ENCODE measurements at regions not wholly inside any gene's neighbourhood (a gene's known extent, or its start where the extent isn't known, plus 50 kb on each side); places are given as distances from the start of the nearest gene placed in this dataset.

DNA sequence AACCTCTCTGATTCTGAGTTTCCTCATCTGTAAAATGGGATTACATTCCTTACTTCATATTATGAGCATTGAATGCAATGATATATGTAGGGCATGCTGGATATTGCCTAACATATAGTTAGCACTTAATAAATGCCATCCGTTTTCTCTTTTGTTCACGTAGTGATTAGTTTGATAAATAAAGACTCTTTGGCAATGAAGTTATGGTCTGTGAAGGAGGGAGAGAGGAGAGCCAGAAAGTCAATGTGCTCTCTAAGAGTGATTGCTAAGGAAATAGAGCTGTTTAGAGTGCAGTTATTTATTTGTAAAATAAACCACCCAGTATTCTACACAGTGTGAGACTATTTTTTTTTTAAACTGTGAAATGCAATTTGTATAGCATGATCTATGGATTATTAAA, 207.9 kb upstream of the E2F8 start:
- TF ChIP-seq EGR1 (IDR thresholded peaks at IDR 0.05): no peak
- TF ChIP-seq, protein P1, sequence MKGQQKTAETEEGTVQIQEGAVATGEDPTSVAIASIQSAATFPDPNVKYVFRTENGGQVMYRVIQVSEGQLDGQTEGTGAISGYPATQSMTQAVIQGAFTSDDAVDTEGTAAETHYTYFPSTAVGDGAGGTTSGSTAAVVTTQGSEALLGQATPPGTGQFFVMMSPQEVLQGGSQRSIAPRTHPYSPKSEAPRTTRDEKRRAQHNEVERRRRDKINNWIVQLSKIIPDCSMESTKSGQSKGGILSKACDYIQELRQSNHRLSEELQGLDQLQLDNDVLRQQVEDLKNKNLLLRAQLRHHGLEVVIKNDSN (IDR thresholded peaks at IDR 0.05): no peak
- TF ChIP-seq TAF1 (IDR thresholded peaks at IDR 0.05; ENCODE audit: low read depth): no peak

DNA sequence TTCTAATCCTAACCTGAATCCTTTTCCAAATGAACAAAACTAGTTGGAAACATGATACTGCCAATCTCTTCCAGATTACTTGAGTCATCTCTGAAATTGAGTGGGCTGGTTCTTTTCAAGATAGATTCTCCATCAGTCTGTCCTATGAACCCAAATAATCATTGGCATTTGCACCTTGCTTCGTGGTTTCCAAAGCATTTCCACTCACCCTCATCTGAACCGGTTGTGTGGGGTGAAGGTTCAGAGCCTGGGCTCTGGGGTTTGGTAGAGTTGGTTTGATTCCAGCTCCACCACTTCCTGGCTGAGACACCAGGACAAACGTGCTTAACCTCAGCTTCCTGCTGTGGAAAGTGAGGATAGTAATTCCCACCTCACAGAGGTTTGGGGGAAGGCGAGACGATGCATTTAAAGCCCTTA, 206.4 kb upstream of the E2F8 start:
- no peak for TF ChIP-seq CEBPB (IDR thresholded peaks at IDR 0.05)
- no peak for TF ChIP-seq FOXM1 (IDR thresholded peaks at IDR 0.05; ENCODE audit: borderline replicate concordance, low read depth)
- TF ChIP-seq EGR1 (IDR thresholded peaks at IDR 0.05): no peak
- no peak for TF ChIP-seq NFIC (IDR thresholded peaks at IDR 0.05)
- no peak for TF ChIP-seq ZBTB7A (IDR thresholded peaks at IDR 0.05; ENCODE audit: low read depth)
- no peak for TF ChIP-seq CREB1 (IDR thresholded peaks at IDR 0.05; ENCODE audit: low read depth)
- no peak for TF ChIP-seq TCF12 (IDR thresholded peaks at IDR 0.05; ENCODE audit: low read depth)
- no peak for TF ChIP-seq YY1 (IDR thresholded peaks at IDR 0.05; ENCODE audit: low read depth)
- TF ChIP-seq RAD21 (IDR thresholded peaks at IDR 0.05; ENCODE audit: low read depth): no peak
- TF ChIP-seq TEAD4 (IDR thresholded peaks at IDR 0.05): no peak
- TF ChIP-seq, protein P2, sequence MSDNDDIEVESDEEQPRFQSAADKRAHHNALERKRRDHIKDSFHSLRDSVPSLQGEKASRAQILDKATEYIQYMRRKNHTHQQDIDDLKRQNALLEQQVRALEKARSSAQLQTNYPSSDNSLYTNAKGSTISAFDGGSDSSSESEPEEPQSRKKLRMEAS (IDR thresholded peaks at IDR 0.05): no peak
- TF ChIP-seq TAF1 (IDR thresholded peaks at IDR 0.05; ENCODE audit: low read depth): no peak
- TF ChIP-seq, protein P1 (IDR thresholded peaks at IDR 0.05): no peak
- TF ChIP-seq, protein P3, sequence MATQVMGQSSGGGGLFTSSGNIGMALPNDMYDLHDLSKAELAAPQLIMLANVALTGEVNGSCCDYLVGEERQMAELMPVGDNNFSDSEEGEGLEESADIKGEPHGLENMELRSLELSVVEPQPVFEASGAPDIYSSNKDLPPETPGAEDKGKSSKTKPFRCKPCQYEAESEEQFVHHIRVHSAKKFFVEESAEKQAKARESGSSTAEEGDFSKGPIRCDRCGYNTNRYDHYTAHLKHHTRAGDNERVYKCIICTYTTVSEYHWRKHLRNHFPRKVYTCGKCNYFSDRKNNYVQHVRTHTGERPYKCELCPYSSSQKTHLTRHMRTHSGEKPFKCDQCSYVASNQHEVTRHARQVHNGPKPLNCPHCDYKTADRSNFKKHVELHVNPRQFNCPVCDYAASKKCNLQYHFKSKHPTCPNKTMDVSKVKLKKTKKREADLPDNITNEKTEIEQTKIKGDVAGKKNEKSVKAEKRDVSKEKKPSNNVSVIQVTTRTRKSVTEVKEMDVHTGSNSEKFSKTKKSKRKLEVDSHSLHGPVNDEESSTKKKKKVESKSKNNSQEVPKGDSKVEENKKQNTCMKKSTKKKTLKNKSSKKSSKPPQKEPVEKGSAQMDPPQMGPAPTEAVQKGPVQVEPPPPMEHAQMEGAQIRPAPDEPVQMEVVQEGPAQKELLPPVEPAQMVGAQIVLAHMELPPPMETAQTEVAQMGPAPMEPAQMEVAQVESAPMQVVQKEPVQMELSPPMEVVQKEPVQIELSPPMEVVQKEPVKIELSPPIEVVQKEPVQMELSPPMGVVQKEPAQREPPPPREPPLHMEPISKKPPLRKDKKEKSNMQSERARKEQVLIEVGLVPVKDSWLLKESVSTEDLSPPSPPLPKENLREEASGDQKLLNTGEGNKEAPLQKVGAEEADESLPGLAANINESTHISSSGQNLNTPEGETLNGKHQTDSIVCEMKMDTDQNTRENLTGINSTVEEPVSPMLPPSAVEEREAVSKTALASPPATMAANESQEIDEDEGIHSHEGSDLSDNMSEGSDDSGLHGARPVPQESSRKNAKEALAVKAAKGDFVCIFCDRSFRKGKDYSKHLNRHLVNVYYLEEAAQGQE (IDR thresholded peaks at IDR 0.05; ENCODE audit: low read depth): no peak
- TF ChIP-seq EP300 (IDR thresholded peaks at IDR 0.05; ENCODE audit: borderline replicate concordance): no peak

DNA sequence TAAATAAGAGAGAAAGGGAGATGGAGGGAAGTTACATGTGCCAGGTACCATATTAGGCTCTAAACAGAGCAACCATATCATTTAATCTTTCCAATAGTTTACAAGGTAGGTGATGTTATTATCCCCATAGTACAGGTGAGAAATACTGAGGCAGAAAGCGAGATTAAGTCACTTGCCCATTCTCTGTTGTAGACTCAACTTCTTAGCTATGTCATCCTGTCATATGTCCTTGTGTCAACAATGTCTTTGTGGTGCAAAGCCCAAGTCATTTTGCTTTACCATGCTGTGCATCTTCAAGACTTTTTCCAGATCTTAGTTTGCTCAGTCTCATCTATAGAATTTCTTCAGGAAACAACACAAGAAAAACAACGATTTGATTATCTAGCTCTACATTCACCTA, 205.0 kb upstream of the E2F8 start:
- no peak for TF ChIP-seq NFIC (IDR thresholded peaks at IDR 0.05)
- no peak for TF ChIP-seq TCF12 (IDR thresholded peaks at IDR 0.05; ENCODE audit: low read depth)
- TF ChIP-seq FOXM1 (IDR thresholded peaks at IDR 0.05; ENCODE audit: borderline replicate concordance, low read depth): no peak
- TF ChIP-seq, protein P1 (IDR thresholded peaks at IDR 0.05): no peak
- TF ChIP-seq EGR1 (IDR thresholded peaks at IDR 0.05): no peak
- TF ChIP-seq CEBPB (IDR thresholded peaks at IDR 0.05): no peak
- no peak for TF ChIP-seq RAD21 (IDR thresholded peaks at IDR 0.05; ENCODE audit: low read depth)
- TF ChIP-seq, protein P2 (IDR thresholded peaks at IDR 0.05): no peak
- no peak for TF ChIP-seq YY1 (IDR thresholded peaks at IDR 0.05; ENCODE audit: low read depth)
- no peak for TF ChIP-seq TAF1 (IDR thresholded peaks at IDR 0.05; ENCODE audit: low read depth)
- no peak for TF ChIP-seq ZBTB7A (IDR thresholded peaks at IDR 0.05; ENCODE audit: low read depth)
- no peak for TF ChIP-seq CREB1 (IDR thresholded peaks at IDR 0.05; ENCODE audit: low read depth)
- no peak for TF ChIP-seq TEAD4 (IDR thresholded peaks at IDR 0.05)
- no peak for TF ChIP-seq EP300 (IDR thresholded peaks at IDR 0.05; ENCODE audit: borderline replicate concordance)
- TF ChIP-seq, protein P3 (IDR thresholded peaks at IDR 0.05; ENCODE audit: low read depth): no peak

DNA sequence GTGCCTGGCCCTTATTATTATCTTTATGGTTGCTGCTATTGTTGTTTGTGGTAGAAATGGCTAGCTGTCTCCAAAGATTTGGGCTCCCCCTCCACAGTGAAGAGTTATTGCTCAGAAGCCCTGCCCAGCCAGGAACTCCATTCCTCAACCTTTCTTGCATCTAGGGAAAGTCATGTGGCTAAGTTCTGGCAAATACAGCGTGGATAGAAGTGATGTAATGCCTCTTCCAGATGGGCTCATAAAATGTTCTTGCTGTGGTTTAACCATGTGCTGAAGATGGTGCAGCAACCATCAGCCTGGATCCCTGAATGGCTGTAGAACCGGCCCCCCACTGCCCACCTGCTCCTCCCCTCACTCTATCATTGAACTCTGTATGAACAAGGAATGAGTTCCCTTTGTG, 203.5 kb upstream of the E2F8 start:
- TF ChIP-seq ZBTB7A (IDR thresholded peaks at IDR 0.05; ENCODE audit: low read depth) (no peak), CREB1 (IDR thresholded peaks at IDR 0.05; ENCODE audit: low read depth) (no peak), TAF1 (IDR thresholded peaks at IDR 0.05; ENCODE audit: low read depth) (no peak), TEAD4 (IDR thresholded peaks at IDR 0.05) (no peak), FOXM1 (IDR thresholded peaks at IDR 0.05; ENCODE audit: borderline replicate concordance, low read depth) (no peak), EP300 (IDR thresholded peaks at IDR 0.05; ENCODE audit: borderline replicate concordance) (no peak), EGR1 (IDR thresholded peaks at IDR 0.05) (no peak), YY1 (IDR thresholded peaks at IDR 0.05; ENCODE audit: low read depth) (no peak), NFIC (IDR thresholded peaks at IDR 0.05) (no peak), RAD21 (IDR thresholded peaks at IDR 0.05; ENCODE audit: low read depth) (no peak), CEBPB (IDR thresholded peaks at IDR 0.05) (no peak), TCF12 (IDR thresholded peaks at IDR 0.05; ENCODE audit: low read depth) (no peak)
- TF ChIP-seq, protein P2 (IDR thresholded peaks at IDR 0.05): no peak
- TF ChIP-seq, protein P3 (IDR thresholded peaks at IDR 0.05; ENCODE audit: low read depth): no peak
- TF ChIP-seq, protein P1 (IDR thresholded peaks at IDR 0.05): no peak

Data from Ishikawa (cell line).